ENCODE measurements at regions not wholly inside any gene's neighbourhood (a gene's known extent, or its start where the extent isn't known, plus 50 kb on each side); places are given as distances from the start of the nearest gene placed in this dataset.

- TF ChIP-seq CTCF (IDR thresholded peaks at IDR 0.05) = no peak
- TF ChIP-seq POLR2A (IDR thresholded peaks at IDR 0.05) = no peak
Observed at GRCh38 chr1:223036479-223036845, 106.6 kb downstream of the TLR5 start.

Data from testis (tissue), 2 donors.